AG09319 (cell line): ENCODE measurements at regions not wholly inside any gene's neighbourhood (a gene's known extent, or its start where the extent isn't known, plus 50 kb on each side); places are given as distances from the start of the nearest gene placed in this dataset.

Experiments
- DNase-seq: peaks from one replicate; pipeline ENCODE4 v3.0.0-alpha.2; 2010; ENCODE audit warnings: low read depth; ENCODE audit errors: extremely low read depth
- CTCF ChIP-seq: IDR thresholded peaks from 2 replicates; pipeline ENCODE4 v1.5.1; 2011; ENCODE audit warnings: low read depth, mild to moderate bottlenecking, inconsistent platforms, low read length, moderate library complexity

DNA sequence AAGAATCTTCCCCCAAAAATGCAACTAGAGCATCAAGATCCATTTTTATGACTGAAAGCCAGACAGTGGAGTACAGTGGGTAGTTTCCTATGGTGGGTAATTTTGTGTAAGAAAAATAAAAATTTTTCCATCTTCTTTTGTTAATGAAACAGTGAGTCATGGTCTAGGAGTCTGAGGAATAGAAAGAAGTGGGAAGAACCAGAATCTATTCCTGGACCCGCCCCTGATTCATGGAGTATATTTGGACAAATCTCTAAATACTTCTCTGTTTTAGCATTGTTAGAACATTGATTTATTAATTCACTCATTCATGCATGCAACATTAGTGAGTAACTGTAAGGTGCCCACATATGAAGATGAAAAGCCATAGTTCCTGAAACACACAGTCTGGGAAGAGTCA lies 304.5 kb upstream of the GPR149 start:
- TF ChIP-seq CTCF: no peak
- DNase-seq: no peak

GRCh38 chr3:154730186-154730585 lies 300.2 kb upstream of the GPR149 start:
- DNase-seq: no peak
- no peak for TF ChIP-seq CTCF

- DNase-seq: no peak
- TF ChIP-seq CTCF: no peak
These were observed 299.8 kb upstream of the GPR149 start for GRCh38 chr3:154729741-154730140.

DNA sequence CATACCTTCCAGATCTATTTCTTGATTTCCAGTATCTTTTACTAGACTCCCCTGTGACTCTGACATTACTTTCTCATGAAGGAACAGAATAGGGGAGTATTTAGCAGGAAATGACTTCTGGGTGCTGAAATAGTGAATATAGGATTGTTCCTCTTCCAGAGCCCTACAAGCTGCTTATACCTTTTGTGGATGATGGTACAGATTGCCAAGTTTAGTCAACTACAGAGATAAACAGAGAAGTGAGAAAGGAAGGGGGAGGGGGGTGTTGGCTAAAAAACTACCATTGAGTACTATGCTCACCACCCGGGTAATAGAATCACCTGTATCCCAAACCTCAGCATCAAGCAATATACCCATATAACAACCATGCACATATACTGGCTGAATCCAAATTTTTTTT lies 298.3 kb upstream of the GPR149 start:
- TF ChIP-seq CTCF: no peak
- no peak for DNase-seq

- no peak for DNase-seq
- no peak for TF ChIP-seq CTCF
These were observed 290.9 kb upstream of the GPR149 start for GRCh38 chr3:154720921-154721320.

- TF ChIP-seq CTCF: no peak
- DNase-seq: no peak
These were observed 288.1 kb upstream of the GPR149 start for GRCh38 chr3:154718053-154718452.

- no peak for DNase-seq
- TF ChIP-seq CTCF: no peak
These were observed 286.2 kb upstream of the GPR149 start for GRCh38 chr3:154716170-154716569.
